ENCODE measurements at regions not wholly inside any gene's neighbourhood (a gene's known extent, or its start where the extent isn't known, plus 50 kb on each side); places are given as distances from the start of the nearest gene placed in this dataset.

DNA sequence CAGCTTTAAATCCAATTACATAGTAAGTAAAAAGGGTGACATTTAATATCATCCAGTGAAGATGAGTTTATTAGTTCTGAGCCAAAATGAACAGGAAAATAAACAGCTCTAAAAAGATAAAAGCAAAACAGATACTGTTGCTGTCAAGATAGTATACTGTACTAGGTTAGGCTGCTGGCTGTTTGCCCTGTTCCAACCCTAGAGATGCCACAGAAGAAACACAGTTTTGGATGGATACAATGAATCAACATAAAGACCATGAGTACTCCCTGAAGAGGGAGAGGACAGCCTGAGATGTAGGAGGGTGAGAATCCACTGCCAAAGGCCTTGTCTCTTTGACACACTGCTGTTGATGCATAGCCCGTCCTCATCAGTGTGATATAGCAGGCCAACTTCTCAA lies 1302.7 kb downstream of the EFNA5 start:
- TF ChIP-seq, protein P1, sequence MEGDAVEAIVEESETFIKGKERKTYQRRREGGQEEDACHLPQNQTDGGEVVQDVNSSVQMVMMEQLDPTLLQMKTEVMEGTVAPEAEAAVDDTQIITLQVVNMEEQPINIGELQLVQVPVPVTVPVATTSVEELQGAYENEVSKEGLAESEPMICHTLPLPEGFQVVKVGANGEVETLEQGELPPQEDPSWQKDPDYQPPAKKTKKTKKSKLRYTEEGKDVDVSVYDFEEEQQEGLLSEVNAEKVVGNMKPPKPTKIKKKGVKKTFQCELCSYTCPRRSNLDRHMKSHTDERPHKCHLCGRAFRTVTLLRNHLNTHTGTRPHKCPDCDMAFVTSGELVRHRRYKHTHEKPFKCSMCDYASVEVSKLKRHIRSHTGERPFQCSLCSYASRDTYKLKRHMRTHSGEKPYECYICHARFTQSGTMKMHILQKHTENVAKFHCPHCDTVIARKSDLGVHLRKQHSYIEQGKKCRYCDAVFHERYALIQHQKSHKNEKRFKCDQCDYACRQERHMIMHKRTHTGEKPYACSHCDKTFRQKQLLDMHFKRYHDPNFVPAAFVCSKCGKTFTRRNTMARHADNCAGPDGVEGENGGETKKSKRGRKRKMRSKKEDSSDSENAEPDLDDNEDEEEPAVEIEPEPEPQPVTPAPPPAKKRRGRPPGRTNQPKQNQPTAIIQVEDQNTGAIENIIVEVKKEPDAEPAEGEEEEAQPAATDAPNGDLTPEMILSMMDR (optimal IDR thresholded peaks at IDR 0.05 in 1 of 3, IDR thresholded peaks at IDR 0.05 in 1 of 3, conservative IDR thresholded peaks at IDR 0.05 in 1 of 3; ENCODE audit: extremely low read depth in 1 of 3, insufficient read depth in 2 of 3, low read length in 3 of 3): no peak
- no peak for TF ChIP-seq EZH2 (IDR thresholded peaks at IDR 0.05; ENCODE audit: low read length)
